Mucosa of descending colon (tissue), 3 donors: ENCODE measurements at regions not wholly inside any gene's neighbourhood (a gene's known extent, or its start where the extent isn't known, plus 50 kb on each side); places are given as distances from the start of the nearest gene placed in this dataset.
"Not testable (repeated sequence)": the region's sequence is repeated elsewhere in the genome, so short reads cannot be mapped to it uniquely, and the experiment has no call there.

Experiments used
- ATAC-seq: fragments of 200-7000 bp; cut with Tn5 transposase; one replicate; pipeline ENCODE4 v1.9.1; 2020; ENCODE audit warnings: mild to moderate bottlenecking, moderate library complexity
- DNase-seq, 3 donors: peaks; one replicate each; pipeline ENCODE4 v3.0.0-alpha.2; 2020
- H3K36me3 ChIP-seq: fragments of 200-600 bp; one replicate; pipeline ENCODE4 v1.8.0; 2021; ENCODE audit warnings: low read depth, mild to moderate bottlenecking
- H3K4me1 ChIP-seq: fragments of 200-600 bp; one replicate; pipeline ENCODE4 v1.8.0; 2021; ENCODE audit warnings: low read depth, mild to moderate bottlenecking
- H3K4me3 ChIP-seq: fragments of 200-600 bp; one replicate; pipeline ENCODE4 v1.8.0; 2021; ENCODE audit warnings: mild to moderate bottlenecking
- H3K9me3 ChIP-seq: fragments of 200-600 bp; one replicate; pipeline ENCODE4 v1.8.0; 2021; ENCODE audit warnings: mild to moderate bottlenecking
- CTCF ChIP-seq: fragments of 200-600 bp; IDR thresholded peaks from one replicate; pipeline ENCODE4 v1.8.0; 2022; ENCODE audit warnings: antibody characterized with exemption, mild to moderate bottlenecking
- intact Hi-C, 2 donors: fragments of 100-400 bp; cut with DNase I in 1 of 2; cut with micrococcal nuclease in 1 of 2; formaldehyde crosslinking; loops; one replicate each; pipeline versions ENCODE4 v1.11.0 to v1.11.1; 2022; cut with DNase I, micrococcal nuclease
- donor health status: DM: no; HTN: no; CAD: no; lungs with moderate emphysema.
- donor health status: DM: no; HTN: no; CAD: no.
- donor health status: DM: no; HTN: yes; CAD: no.

GRCh38 chr19:28436320-28436719 is 776.6 kb downstream of the UQCRFS1 start:
- ATAC-seq = peak; percentile 76

GRCh38 chr19:28435551-28436271 is 777.2 kb downstream of the UQCRFS1 start:
- intact Hi-C loops = no loop called here
- no peak for TF ChIP-seq CTCF
- ATAC-seq (peak; percentile 26), DNase-seq (no peak)
- Histone ChIP-seq H3K4me3 (no peak overlapping the region), H3K4me1 (peaks cover 17% of the 10 kb centered on the region), H3K9me3 (no peaks in the 10 kb centered on the region), H3K36me3 (no peaks in the 10 kb centered on the region)

More at GRCh38 chr19:28436320-28436719, 776.6 kb downstream of the UQCRFS1 start:
- Histone ChIP-seq H3K36me3 (no peaks in the 10 kb centered on the region), H3K9me3 (no peaks in the 10 kb centered on the region), H3K4me1 (peaks cover 17% of the 10 kb centered on the region), H3K4me3 (no peak overlapping the region)
- peak in 2 of 3 donors; percentile 50 to 52 for DNase-seq
- intact Hi-C loops = no loop called here
- no peak for TF ChIP-seq CTCF

GRCh38 chr19:28434794-28435193 is 778.2 kb downstream of the UQCRFS1 start:
- ATAC-seq, H3K9me3 ChIP-seq, H3K4me3 ChIP-seq, H3K36me3 ChIP-seq, intact Hi-C loops, DNase-seq: not testable (repeated sequence)
- H3K4me1 ChIP-seq = peaks cover 17% of the 10 kb centered on the region

GRCh38 chr19:28434365-28434764 is 778.6 kb downstream of the UQCRFS1 start:
- intact Hi-C loops, ATAC-seq: not testable (repeated sequence)
- H3K4me1 ChIP-seq = peaks cover 17% of the 10 kb centered on the region

GRCh38 chr19:28433166-28433565 is 779.8 kb downstream of the UQCRFS1 start:
- H3K9me3 ChIP-seq, H3K36me3 ChIP-seq, H3K4me3 ChIP-seq, intact Hi-C loops, ATAC-seq, DNase-seq: not testable (repeated sequence)
- H3K4me1 ChIP-seq = peaks cover 17% of the 10 kb centered on the region

More at GRCh38 chr19:28434365-28434764, 778.6 kb downstream of the UQCRFS1 start:
- not testable (repeated sequence) for H3K4me3 ChIP-seq, H3K9me3 ChIP-seq, DNase-seq, H3K36me3 ChIP-seq

- intact Hi-C loops = no loop called here
- ATAC-seq = no peak
Observed at GRCh38 chr19:28430214-28430613, 782.7 kb downstream of the UQCRFS1 start.

More at GRCh38 chr19:28430214-28430613, 782.7 kb downstream of the UQCRFS1 start:
- Histone ChIP-seq H3K9me3 (no peaks in the 10 kb centered on the region), H3K4me1 (no peaks in the 10 kb centered on the region), H3K4me3 (no peak overlapping the region), H3K36me3 (no peaks in the 10 kb centered on the region)
- DNase-seq = no peak
- TF ChIP-seq CTCF = no peak
